IMR-90 (cell line): ENCODE measurements at regions not wholly inside any gene's neighbourhood (a gene's known extent, or its start where the extent isn't known, plus 50 kb on each side); places are given as distances from the start of the nearest gene placed in this dataset.

Experiments used
- CTCF ChIP-seq: conservative IDR thresholded peaks from 2 replicates; pipeline ENCODE4 v1.5.1; 2012; ENCODE audit warnings: mild to moderate bottlenecking, low read depth, low read length, improper control_type of control experiment
- FOS ChIP-seq: fragments of 150-350 bp; IDR thresholded peaks from 2 replicates; pipeline ENCODE4 v1.6.1; 2016; ENCODE audit warnings: low read depth, low read length
- MAZ ChIP-seq: IDR thresholded peaks from 2 replicates; pipeline ENCODE4 v1.6.1; 2012; ENCODE audit warnings: low read depth, mild to moderate bottlenecking, low read length, improper control_type of control experiment, moderate library complexity, borderline replicate concordance
- MXI1 ChIP-seq: IDR thresholded peaks from 2 replicates; pipeline ENCODE4 v1.6.1; 2012; ENCODE audit warnings: low read depth, mild to moderate bottlenecking, low read length, moderate library complexity, borderline replicate concordance
- USF2 ChIP-seq: fragments of 150-350 bp; IDR thresholded peaks from 2 replicates; pipeline ENCODE4 v1.6.1; 2017; ENCODE audit warnings: mild to moderate bottlenecking, antibody characterized with exemption, low read length, low read depth

GRCh38 chr18:51655327-51655698, 457.8 kb upstream of the MEX3C start:
- no peak for TF ChIP-seq CTCF
- TF ChIP-seq USF2 = no peak
- TF ChIP-seq MXI1 = no peak
- no peak for TF ChIP-seq FOS
- TF ChIP-seq MAZ = no peak
